GM19023 (cell line): ENCODE measurements at regions not wholly inside any gene's neighbourhood (a gene's known extent, or its start where the extent isn't known, plus 50 kb on each side); places are given as distances from the start of the nearest gene placed in this dataset.

Experiments
- ATAC-seq: cut with Tn5 transposase; IDR thresholded peaks from one replicate; pipeline ENCODE4 v1.9.1; 2021; ENCODE audit warnings: mild to moderate bottlenecking, moderate library complexity; ENCODE audit not compliant: unreplicated experiment

- no peak for ATAC-seq
These were observed 571.7 kb upstream of the GOT2 start for GRCh38 chr16:59305850-59306249.

- no peak for ATAC-seq
These were observed 562.8 kb upstream of the GOT2 start for GRCh38 chr16:59296888-59297287.

DNA sequence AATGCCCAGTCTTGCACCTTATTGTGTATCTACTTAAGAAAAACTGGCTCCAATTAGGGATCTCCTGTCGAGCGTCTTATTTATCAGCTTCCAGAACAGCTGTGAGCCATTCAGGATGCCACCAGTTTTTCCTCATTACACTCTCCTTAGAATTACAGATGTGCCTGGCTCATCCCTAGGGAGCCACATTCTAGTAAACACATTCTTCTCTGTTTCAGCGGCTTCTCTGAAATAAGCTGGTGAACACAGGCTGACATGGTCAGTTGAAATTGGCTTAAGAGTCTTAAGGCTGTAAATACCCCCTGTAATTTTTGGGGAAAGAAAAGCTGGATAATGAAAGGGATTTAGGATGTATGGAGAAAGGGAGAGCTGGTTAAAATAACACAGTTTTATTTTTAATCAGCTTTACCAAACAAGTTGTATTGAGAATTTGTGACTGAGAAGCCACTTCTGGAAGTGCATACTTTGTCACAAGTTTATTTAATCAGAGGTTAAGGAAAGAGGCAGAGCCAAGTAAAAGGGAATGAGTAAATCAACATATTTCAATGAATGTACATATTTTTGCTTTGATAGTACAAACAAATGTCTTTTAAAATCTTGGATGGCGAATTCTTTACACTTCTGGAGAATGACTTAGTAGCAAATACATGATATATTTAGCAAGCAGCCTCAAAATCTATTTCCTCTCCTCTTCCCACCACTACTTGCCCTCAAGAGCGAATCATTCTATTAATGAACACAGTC is 562.0 kb upstream of the GOT2 start:
- ATAC-seq = no peak

DNA sequence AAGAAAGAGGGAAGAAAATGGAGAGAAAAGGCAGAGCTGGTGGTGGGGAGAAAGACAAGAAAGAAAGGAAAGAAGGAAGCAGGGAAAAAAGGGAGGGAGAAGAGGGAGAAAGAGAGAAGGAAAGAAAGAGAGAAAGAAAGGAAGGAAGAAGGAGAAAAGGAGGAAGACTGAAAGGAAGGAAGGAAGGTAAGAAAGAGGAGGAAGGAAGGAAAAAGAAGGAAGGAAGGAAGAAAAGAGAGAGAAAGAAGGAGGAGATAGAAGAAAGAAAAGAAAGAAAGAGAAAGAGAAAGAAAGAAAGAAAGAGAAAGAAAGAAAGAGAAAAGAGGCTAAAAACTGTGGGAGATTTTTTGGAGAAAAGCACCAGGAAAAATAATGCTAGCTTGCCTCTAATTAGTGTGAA is 561.4 kb upstream of the GOT2 start:
- no peak for ATAC-seq

DNA sequence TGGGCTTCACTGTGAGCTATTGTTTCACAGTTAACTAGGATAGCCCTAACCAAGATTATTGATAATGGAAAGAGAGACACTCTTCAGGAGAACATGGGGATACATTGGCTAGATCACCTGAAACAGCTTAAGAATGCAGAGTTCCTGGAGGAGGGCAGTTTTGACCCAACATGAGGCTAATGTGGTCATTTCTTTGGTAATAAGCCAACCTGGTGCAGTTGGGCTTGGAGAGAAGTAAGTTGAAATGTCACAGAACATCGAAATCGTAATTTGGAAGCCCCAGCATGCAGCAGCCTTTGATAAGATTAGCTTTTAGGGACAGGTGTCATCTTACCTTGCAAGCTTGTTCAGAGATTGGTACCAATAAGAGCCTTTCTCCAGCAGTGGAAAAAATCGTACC is 556.6 kb upstream of the GOT2 start:
- no peak for ATAC-seq

DNA sequence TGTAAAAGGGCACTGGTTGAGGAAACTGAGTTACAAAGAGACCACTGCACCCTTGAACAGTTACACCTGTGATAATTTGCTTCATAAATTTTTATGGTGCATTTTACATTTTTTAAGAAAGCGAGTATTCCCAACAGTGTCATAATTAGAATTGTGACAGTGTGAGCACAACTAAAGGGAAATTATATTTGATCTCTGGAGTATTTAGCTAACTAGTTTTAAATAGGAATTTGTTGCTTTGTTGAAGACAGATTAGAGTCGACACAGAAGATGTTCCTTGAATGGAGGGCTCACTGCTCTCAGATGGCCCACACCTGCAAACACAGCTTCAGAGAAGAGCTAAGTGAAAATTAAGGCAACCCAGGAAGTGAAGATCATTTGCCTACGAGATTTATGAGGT is 555.0 kb upstream of the GOT2 start:
- ATAC-seq = no peak

DNA sequence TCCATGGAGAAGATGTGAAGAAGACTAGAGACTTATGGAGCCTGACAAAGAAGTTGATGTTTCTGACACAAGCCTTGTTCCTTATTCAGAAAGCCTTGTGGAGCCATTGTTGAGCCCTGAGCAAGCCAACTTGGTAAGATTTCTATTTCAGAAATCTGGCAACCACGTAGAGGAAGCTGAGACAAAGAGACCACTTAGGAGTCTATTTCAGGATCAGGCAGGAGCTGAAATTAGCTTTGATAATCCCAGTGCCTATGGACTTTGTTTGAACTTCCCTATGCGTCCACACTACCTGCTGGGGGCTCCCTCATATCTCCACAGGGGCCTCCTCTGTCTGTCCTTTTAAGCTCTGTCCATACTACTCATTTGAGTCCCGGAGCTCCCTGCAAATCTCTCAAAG is 540.0 kb upstream of the GOT2 start:
- ATAC-seq = no peak

DNA sequence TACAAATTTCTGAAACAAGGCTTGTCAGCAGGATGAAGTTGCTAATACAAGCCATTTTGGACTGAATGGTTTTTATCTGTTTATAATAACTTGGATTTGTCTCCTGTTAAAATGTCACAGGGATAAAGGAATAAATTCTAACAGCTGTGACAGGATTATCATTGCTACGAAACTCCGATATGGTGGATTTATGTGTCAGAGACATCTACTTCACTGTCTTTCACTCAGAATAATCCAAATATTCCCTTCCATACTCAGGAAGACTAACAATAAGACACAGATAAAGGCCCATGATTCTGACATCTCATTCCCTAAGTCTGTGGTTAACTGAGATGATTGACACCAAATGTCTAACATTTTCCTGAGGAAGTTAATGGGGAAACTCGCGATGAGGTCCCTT is 529.8 kb upstream of the GOT2 start:
- no peak for ATAC-seq

- no peak for ATAC-seq
These were observed 526.8 kb upstream of the GOT2 start for GRCh38 chr16:59260892-59261291.

- ATAC-seq = no peak
These were observed 525.8 kb upstream of the GOT2 start for GRCh38 chr16:59259950-59260319.

GRCh38 chr16:59259074-59259949 is 525.2 kb upstream of the GOT2 start:
- no peak for ATAC-seq

- ATAC-seq = no peak
These were observed 518.2 kb upstream of the GOT2 start for GRCh38 chr16:59252317-59252716.

DNA sequence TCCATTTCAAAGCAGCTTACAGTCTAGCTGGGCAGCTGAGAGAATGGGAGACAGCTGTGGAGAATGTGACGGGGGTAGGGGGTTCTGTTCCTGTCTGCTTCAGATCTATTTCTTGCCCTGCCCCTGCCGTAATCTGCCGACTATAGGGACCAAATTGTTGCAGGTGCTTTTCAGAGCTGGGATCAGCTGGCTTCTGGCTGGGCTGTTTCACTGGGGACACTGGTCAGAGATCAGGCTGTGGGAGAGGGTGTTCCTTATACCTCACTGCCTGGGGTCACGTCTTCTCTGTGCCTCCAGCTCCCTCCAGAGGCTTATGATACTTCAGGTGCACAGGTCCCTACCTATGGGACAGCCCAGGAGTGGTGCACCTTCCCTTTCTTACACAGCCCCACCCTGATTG is 514.9 kb upstream of the GOT2 start:
- no peak for ATAC-seq

DNA sequence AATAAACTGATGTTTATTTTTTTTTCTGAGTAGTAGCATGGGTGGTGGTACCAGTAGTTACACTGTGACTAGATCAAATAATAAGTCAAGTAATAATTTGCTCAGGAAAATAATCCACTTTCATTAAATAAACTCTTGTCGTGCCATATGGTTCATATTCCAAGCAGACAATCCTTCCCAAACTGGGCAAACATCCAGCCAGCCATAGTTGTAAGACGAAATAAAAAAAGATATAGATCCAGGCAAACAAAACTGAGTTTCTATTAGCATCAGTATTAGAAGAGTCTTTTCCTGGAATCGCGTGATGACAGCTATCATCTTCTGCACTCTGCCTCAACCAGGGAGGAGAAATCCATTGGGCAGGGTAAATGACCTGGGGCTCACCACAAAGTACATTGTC is 508.4 kb upstream of the GOT2 start:
- no peak for ATAC-seq

DNA sequence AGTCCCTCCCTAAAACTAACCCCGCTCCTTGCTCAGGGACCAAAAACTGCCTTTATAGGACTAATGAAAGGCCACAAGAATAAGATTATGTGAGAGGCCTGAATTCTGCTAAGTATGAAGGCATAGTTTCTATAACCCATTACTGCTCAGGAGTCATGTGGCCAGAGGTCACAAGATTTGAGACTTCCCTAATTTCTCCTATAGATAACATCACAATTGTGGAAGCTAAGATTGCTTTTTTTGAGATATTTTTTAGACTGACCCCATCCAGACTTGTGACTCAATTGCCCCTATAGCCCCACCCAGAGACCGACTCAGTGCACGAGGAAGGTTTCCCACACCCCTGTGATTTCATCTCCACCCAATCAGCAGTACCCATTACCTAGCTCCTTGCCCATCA is 504.1 kb upstream of the GOT2 start:
- no peak for ATAC-seq

DNA sequence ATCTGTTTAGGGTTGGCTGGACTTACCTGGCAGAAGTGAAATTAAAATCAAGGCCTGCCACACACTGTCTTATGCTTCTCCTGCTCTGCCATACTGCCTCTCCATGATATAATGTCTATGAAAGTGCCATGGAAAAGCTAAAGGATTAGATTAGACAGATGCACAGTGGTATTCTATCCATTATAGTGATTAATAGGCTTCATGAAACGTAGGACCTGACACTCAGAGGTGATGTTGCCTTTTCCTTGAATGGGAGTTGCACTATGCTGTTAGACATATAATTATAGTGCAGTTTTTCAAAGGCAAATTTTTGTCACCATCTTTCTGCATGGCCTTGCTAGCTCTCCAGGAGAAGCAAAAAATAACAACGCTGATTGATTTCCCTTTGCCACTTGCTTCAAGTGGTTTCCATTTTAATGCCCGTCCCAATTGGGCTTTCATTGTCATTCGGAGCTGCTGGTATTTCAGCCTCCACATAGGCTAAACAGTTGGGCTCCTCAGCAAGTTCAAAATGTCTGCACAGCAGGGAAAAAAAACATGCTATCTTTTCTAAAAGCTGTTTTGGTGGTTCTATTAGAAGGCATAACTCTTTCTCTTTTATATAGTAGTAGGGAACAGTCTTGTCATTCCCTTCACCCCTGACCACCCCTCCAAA is 502.8 kb upstream of the GOT2 start:
- ATAC-seq = no peak

DNA sequence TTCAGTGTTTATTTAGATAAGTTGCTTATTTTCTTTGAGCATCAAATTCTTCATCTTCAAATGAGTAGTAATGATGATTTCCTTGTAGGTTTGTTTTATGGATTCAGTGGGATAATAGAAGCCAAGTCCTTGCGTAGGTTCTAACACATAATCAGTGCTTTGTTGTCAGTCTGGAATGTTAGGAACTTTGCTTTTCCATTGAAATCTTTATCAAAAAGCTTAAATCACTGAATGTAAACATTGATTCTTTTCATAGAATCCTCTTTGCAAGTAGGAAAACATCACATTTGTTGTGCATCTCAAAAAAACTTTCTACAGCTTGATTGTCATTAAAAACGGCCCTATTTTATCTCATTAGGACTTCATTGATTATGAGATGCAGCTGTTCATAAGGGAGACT is 490.3 kb upstream of the GOT2 start:
- ATAC-seq = no peak

GRCh38 chr16:59220011-59220410 is 485.9 kb upstream of the GOT2 start:
- no peak for ATAC-seq

DNA sequence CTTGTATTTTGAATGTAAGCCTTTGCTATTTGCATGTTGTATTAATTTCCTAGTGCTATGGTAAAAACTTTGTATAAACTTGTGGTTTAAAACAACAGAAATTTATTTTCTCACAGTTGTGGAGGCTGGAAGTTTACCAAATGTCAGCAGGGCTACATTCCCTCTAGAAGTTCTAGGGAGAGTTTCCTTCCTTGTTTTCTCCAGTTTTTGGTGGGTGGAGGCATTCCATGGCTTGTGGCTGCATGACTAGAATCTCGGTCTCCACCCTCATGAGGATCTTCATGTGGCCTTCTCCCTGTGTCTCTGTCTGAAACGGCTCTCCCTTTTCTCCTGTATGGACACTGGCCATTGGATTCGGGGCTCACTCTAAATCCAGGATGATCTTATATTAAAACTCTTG is 482.2 kb upstream of the GOT2 start:
- ATAC-seq = no peak

DNA sequence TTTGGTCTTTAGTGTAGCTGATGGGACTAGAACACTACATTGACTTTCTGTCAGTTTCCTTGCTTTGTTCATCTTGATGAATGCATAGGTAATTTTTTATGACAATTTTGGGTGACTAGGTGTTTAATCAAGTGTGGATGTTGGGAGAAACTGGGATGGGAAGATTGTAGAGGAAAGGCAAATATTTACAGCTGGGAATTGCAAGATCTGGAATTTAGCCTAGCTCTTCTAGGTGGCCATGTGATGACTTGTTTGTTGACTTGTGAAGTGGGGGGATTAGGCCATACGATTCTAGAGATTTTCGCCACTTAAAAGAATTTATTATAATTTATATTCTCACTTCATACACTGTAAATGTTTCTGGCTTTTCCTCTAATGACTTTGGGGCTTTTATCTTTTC is 480.3 kb upstream of the GOT2 start:
- no peak for ATAC-seq

DNA sequence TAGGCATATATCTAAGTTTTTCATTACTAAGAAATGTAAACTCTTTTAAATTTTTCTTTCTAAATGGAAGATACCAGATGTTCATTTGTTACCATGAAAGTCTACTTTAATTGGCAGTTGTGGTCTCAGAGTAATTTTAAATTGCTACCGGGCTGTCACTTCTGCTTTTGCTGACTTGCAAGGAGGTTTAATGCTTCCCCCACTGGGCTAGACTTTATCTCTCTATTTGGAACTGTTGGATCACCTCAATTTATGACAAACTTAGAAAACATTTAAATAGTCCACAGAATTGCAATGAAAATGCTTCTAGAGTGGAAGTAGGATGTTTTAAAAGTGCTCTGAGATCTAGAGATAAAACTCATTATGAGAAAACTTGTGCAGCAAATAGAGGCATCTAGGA is 479.8 kb upstream of the GOT2 start:
- ATAC-seq = no peak

- no peak for ATAC-seq
These were observed 478.4 kb upstream of the GOT2 start for GRCh38 chr16:59212492-59213024.
